NCI-H524 treated with DMSO at 0.1 percent for 48 hours (cell line): ENCODE measurements at regions not wholly inside any gene's neighbourhood (a gene's known extent, or its start where the extent isn't known, plus 50 kb on each side); places are given as distances from the start of the nearest gene placed in this dataset.
"Not testable (repeated sequence)": the region's sequence is repeated elsewhere in the genome, so short reads cannot be mapped to it uniquely, and the experiment has no call there.

Source experiments
- DNase-seq: peaks from one replicate; lab custom pipeline; 2025; lab: John Stamatoyannopoulos, UW

DNA sequence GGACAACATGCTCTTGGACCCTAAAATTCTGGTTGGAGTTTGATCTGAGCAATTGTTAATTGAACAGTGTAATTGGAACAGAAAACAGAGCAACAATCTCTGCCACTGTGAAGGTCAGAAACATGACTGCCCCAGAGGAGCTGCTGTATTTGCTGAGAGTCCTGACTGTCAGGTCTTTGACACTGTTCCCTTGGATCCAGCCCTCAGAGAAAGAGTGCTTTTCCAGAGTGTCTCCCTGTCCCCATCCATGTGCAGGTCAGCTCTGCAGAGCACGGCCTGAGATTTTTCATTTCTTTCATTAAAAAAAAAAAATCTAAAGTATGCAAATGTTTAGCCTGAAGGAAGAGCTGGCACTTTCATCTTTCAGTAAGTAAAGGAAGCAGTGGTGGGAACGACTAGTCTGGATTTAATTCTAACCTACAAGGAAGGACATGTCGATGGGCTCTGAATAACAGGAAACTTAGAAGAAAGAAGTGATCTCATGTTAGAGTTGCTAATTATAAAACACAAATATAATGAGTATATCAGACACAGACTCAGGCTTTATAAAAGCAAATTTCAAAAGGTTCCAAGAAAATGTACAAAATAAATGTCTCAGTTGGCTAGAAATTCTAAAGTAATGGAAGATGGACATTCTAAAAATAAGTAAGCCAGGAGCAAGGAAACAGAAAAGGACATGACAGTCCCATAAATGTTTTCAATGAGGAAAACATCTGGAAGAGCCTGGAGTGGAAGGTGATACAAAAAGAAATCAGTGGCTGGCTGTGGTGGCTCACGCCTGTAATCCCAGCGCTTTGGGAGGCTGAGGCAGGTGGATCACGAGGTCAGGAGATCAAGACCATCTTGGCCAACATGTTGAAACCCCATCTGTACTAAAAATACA is 876.5 kb downstream of the EPHA4 start:
- no peak for DNase-seq

DNA sequence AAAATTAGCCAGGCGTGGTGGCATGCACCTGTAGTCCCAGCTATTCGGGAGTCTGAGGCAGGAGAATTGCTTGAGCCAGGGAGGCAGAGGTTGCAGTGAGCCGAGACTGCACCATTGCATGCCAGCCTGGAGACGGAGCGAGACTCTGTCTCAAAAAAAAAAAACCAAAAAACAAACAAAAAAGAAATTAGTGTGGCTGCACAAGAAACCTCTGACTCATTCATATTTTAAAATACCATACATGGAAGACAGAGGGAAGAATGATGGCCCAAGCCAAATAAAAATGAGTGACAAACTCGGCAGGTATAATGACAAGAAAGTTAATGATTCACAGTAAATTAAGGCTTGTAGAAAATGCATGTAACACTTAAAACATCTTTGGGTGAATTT is 875.8 kb downstream of the EPHA4 start:
- no peak for DNase-seq

- DNase-seq: no peak
Measured at GRCh38 chr2:220697011-220697410, 875.1 kb downstream of the EPHA4 start.

DNA sequence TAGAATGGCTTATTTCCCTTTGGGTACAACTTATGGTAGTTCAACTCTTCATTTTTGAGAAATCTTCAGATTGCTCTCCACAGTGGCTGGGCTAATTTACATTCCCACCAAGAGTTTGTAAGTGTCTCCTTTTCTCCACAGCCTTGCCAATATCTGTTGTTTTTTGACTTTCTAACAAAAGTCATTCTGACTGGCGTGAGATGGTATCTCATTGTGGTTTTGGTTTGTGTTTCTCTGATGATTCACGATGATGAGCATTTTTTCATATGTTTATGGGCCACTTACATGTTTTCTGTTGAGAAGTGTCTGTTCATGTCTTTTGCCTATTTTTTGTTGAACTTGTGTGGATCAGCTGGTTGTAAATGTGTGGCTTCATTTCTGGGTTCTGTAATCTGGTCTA is 871.0 kb downstream of the EPHA4 start:
- DNase-seq: no peak

GRCh38 chr2:220703279-220703678 is 868.8 kb downstream of the EPHA4 start:
- DNase-seq: no peak

GRCh38 chr2:220704081-220704480 is 868.0 kb downstream of the EPHA4 start:
- no peak for DNase-seq

DNA sequence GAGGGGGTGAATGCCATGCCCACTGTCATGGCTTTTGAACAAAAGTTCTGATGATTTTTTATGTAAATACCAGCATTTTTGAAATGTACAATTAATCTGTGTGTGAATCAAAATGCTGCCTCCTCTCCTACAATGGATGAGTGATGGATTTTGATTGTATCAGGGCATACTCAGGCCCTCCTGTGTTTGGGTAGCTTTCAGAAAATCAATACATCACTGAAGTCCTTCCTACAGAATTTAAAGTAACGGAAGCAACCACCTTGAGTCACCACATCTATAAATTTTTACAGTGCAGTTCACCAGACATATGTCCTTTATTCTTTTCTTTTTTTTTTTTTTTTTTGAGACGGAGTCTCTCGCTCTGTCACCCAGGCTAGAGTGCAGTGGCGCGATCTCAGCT is 867.3 kb downstream of the EPHA4 start:
- DNase-seq: no peak

- no peak for DNase-seq
Measured at GRCh38 chr2:220705678-220706077, 866.4 kb downstream of the EPHA4 start.

DNA sequence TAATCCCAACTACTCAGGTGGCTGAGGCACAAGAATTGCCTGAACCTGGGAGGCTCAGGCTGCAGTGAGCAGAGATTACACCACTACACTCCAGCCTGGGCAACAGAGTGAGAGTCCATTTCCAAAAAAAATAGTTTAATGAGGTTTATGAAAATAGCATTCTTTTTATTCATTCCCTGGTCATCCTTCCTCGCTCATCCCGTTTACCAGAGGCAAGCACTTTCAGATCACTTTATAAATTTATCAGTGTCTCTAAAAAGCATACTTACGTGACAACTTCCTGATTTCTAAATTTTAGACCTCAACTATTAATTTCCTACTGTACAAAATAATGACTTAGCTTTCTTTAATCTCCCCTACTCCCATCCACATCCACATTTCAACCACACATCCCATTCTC is 864.8 kb downstream of the EPHA4 start:
- no peak for DNase-seq

DNA sequence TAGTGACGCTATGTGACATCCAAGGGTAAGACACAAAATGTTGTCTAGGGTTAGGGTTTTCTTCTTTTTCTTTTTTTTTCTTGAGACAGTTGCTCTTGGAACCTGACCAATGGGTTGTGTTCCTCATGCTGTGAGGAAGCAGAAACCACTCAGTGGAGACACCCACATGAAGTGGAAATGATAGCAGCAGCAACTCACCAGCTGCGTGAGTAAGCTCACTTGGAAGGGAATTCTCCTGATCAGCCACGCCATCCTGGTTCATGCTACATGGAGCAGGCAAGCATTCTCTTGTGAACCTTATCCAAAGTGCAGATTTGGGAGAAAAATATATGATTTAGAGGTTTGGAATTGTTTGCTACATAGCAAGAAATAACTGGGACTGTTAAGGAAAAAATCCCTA is 863.7 kb downstream of the EPHA4 start:
- no peak for DNase-seq

DNA sequence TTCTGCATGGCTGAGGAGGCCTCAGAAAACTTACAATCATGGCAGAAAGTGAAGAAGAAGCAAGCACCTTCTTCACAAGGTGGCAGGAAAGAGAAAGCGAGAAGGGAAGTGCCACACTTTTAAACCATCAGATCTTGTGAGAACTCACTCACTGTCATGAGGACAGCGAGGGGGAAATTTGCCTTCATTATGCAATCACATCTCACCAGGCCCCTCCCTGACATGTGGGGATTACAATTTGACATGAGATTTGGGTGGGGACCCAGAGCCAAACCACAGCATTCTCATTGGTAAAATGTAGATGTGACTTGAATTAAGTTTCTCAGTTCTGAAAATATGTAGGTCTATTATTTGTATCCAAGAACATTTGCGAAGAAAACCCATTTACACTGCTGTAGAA is 854.8 kb downstream of the EPHA4 start:
- DNase-seq: no peak

DNA sequence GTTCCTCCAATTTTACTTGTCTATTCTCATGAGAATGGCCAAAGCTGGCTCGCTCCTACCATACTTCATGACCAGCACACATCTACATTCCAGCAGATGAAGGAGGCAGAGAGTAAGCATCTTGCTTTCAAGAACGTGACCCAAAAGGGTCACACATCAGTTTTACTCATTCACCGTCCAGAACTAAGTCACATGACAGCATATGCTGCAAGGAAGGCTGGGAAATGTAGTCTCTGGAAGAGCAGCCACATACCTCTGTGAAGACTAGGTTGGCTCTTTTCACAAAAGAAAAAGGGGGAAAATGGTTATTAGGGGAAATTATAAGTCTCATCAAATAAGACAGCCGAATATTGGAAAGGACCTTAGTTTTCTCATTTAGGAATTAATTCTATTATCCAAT is 835.3 kb downstream of the EPHA4 start:
- DNase-seq: no peak

DNA sequence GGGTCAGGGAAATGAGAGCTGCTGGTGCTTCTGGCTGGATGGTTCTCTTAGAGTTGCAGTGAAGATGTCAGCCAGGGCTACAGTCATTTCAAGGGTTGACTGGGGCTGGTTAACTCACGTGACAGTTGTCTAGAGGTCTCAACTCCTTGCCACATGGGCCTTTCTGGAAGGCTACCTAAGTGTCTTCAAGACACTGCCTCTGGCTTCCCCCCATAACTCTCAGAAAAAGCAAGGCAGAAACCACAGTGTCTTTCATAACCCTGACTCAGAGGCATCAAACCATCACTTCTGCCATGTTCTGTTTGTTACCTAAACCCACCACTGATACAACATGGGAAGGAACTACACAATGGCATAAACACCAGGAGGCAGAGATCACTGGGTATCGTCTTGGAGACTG is 828.9 kb downstream of the EPHA4 start:
- DNase-seq: no peak

GRCh38 chr2:220744861-220745260 is 827.2 kb downstream of the EPHA4 start:
- no peak for DNase-seq

GRCh38 chr2:220745682-220746081 is 826.4 kb downstream of the EPHA4 start:
- no peak for DNase-seq

DNA sequence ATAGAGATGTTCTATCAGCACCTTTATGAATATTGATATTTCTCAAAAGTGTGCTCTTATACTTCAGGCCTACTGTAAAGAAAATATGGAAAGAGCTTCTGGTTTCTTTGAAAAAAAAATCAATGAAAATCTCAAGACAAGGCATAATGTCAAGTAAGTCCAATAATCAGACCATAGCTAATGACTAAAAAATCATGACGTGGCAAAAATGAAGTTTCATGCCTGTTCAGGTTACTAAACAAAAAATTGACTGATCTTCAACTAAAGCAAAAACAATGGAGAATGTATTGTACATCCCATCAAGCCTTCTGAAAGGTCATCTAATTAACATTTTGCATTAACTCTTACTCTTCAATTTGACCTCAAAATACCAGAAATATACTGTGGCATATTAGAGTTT is 824.4 kb downstream of the EPHA4 start:
- no peak for DNase-seq

DNA sequence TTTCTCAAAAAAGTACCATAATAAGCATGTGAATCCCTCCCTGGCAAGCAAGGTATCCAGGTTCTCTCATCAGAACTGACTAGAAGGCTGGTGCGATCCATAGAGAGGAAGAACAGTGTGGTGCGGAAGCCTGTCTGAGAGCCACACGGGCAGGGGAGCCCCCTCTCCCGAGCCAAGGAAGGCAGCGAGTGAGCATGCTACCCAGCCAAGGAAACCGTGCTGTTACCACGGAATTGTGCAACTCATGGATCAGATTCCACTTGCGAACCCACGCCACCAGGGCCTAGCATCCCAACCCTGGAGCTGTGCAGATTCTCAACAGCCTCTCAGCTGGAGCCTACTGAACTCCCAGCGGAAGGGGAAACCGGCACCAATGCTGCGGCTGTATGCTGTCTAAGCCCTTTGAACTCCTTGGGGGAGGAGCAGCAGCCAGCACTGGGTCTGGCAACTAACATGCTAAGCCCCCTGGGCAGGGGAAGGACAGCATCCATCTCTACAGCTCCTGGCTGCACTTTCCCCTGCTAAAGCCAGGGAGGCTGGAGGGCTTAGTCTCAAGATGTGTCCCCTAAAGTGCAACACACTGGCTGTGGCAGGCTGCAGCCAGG is 823.1 kb downstream of the EPHA4 start:
- no peak for DNase-seq

- DNase-seq: no peak
Measured at GRCh38 chr2:220753486-220753885, 818.6 kb downstream of the EPHA4 start.

DNA sequence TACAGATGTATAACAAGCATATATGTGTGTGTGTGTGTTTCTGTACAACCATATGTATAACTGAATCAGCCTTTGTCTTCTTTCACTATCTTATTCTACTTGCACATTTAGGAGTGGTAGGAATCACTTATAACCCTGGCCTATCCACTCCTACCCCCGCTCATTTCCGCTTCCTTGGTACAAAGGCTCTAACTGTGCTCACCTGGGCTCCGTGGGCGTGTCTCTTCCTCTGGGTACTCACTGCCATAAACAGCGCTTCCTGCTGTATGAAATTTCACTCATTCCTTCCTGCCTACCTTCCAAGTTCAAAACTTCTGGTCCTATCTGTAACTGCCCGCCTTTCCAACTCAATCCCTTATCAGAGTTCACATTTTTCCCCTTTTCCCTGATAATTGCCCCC is 815.5 kb downstream of the EPHA4 start:
- no peak for DNase-seq

DNA sequence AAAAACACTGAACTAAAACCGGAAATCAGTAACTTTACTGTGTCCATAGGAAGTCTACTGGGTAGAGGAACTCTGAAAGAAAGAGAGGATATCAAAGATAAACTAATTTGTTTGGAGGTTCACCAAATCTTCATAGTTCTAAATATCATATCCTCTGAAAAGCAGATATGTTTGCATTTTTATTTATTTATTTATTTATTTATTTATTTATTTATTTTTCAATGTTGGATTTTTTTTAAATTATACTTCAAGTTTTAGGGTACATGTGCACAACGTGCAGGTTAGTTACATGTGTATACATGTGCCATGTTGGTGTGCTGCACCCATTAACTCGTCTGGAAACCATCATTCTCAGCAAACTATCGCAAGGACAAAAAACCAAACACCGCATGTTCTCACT is 813.7 kb downstream of the EPHA4 start:
- DNase-seq: not testable (repeated sequence)

DNA sequence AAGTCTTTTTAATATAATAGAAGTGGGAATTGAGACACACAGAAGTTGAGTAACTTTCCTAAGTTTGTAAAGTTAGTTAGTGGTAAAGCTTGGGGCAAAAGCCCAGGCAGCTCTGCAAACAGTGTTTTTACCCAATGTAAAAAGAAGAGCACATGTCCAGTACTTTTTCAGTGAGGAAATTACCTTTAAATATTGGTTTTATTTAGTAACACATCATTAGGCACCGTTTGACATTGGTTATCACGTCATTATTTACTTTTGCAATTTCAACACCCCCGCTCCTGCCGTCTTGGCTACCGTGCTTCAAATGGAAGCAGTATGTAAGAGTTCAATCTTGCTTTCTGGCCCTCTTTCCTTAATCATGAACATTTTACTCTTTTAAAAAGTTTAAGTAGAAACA is 807.9 kb downstream of the EPHA4 start:
- no peak for DNase-seq

DNA sequence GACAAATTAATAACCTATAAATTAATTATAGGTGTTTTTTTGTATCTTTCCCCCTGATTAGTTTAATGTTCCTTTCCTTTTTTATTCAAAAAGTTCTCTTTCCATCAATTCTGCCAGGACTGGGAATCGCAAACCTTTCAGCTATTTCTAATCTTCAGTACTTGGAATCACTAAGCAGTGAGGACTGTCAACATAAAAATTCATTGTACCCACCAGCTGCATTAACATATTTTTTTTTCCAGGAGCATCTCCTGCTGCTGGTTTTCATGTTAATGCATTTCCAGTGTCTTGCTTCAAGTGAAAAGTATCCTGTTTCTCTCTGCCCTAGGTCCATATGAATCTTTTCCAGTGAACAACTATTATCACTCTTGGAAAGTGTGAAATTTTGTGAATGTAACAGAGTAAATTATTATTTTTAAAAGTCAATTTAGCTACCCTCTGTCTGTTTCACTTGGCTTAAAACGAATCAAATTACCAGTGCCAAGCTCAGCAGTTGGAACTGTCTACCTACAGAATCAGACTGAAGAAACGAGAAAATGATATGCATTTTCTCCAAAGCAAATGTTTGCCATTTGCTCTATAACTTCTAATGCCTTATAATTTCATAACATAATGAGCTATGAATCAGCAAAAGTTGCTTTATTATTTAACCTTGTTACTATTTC is 804.4 kb downstream of the EPHA4 start:
- no peak for DNase-seq

GRCh38 chr2:220775856-220776488 is 796.1 kb downstream of the EPHA4 start:
- no peak for DNase-seq
